Chondrocyte (in vitro differentiated cells): ENCODE measurements at regions not wholly inside any gene's neighbourhood (a gene's known extent, or its start where the extent isn't known, plus 50 kb on each side); places are given as distances from the start of the nearest gene placed in this dataset.

Experiments used
- DNase-seq: peaks from one replicate; pipeline ENCODE4 v3.0.0; 2021; ENCODE audit warnings: mixed read lengths, low spot score
- H3K27ac Mint-ChIP-seq: one replicate; pipeline ENCODE4 v1.8.0; 2021; ENCODE audit warnings: mild to moderate bottlenecking, moderate library complexity, mixed read lengths; ENCODE audit not compliant: unreplicated experiment
- H3K27me3 Mint-ChIP-seq: 2 replicates; pipeline ENCODE4 v1.8.0; 2021; ENCODE audit warnings: low read depth, mixed read lengths
- H3K36me3 Mint-ChIP-seq: 2 replicates; pipeline ENCODE4 v1.8.0; 2021; ENCODE audit warnings: low read depth, mixed read lengths
- H3K4me1 Mint-ChIP-seq: 2 replicates; pipeline ENCODE4 v1.8.0; 2021; ENCODE audit warnings: low read depth, mild to moderate bottlenecking, mixed read lengths
- H3K4me3 Mint-ChIP-seq: one replicate; pipeline ENCODE4 v1.8.0; 2021; ENCODE audit warnings: mild to moderate bottlenecking, moderate library complexity, mixed read lengths; ENCODE audit not compliant: unreplicated experiment
- H3K9me3 Mint-ChIP-seq: 2 replicates; pipeline ENCODE4 v1.8.0; 2021; ENCODE audit warnings: low read depth, mixed read lengths
- TF ChIP-seq, protein P1 (sequence below): fragments of 200-600 bp; sonication (generic); IDR thresholded peaks from 2 replicates; pipeline ENCODE4 v1.5.0; 2021; ENCODE audit warnings: antibody characterized with exemption, mild to moderate bottlenecking, moderate library complexity

GRCh38 chr2:133947057-133947456 is 306.8 kb upstream of the MGAT5 start:
- TF ChIP-seq, protein P1, sequence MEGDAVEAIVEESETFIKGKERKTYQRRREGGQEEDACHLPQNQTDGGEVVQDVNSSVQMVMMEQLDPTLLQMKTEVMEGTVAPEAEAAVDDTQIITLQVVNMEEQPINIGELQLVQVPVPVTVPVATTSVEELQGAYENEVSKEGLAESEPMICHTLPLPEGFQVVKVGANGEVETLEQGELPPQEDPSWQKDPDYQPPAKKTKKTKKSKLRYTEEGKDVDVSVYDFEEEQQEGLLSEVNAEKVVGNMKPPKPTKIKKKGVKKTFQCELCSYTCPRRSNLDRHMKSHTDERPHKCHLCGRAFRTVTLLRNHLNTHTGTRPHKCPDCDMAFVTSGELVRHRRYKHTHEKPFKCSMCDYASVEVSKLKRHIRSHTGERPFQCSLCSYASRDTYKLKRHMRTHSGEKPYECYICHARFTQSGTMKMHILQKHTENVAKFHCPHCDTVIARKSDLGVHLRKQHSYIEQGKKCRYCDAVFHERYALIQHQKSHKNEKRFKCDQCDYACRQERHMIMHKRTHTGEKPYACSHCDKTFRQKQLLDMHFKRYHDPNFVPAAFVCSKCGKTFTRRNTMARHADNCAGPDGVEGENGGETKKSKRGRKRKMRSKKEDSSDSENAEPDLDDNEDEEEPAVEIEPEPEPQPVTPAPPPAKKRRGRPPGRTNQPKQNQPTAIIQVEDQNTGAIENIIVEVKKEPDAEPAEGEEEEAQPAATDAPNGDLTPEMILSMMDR: no peak
- Mint-ChIP-seq H3K36me3 (no peaks in the 10 kb centered on the region), H3K27me3 (peaks cover 12% of the 10 kb centered on the region), H3K9me3 (no peaks in the 10 kb centered on the region), H3K4me3 (no peak overlapping the region), H3K4me1 (no peaks in the 10 kb centered on the region), H3K27ac (no peak overlapping the region)
- no peak for DNase-seq

DNA sequence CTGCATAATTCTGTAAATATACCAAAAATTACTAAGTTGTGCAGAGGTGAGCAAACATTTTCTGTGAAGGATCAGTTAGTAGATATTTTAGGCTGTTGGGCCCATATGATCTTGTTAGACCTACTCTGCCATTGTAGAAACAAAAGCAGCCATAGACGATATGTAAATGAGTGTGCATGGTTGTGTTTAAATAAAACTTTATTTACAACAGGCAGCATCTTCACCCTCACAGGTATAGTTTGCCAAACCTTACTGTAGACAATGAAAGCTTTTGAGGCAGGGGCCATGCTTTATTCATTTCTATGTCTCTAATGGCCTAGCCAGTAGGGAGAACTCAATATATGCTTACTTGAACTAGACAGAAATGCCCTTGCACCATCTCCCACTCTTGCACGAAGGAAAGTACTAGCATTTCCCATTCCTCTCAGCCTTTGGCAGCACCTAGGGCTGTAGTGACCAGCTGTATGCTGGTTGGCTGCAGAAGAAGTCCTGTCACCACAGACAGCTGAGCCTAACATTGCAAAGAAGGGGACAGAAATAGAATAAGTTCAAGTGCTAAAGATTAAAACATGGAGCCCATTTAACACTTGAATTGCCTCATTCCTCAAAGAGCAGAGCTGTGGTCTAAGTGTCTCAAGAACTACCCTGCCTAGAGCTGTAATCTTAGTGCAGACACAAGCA is 305.1 kb upstream of the MGAT5 start:
- TF ChIP-seq, protein P1: no peak
- no peak overlapping the region for H3K27ac Mint-ChIP-seq
- no peaks in the 10 kb centered on the region for H3K4me1 Mint-ChIP-seq
- DNase-seq: no peak
- no peaks in the 10 kb centered on the region for H3K36me3 Mint-ChIP-seq
- no peaks in the 10 kb centered on the region for H3K9me3 Mint-ChIP-seq
- no peak overlapping the region for H3K4me3 Mint-ChIP-seq
- peaks cover 7% of the 10 kb centered on the region for H3K27me3 Mint-ChIP-seq

GRCh38 chr2:133949595-133949994 is 304.3 kb upstream of the MGAT5 start:
- H3K4me1 Mint-ChIP-seq: no peaks in the 10 kb centered on the region
- peaks cover 7% of the 10 kb centered on the region for H3K27me3 Mint-ChIP-seq
- H3K4me3 Mint-ChIP-seq: no peak overlapping the region
- no peaks in the 10 kb centered on the region for H3K9me3 Mint-ChIP-seq
- TF ChIP-seq, protein P1: no peak
- no peak for DNase-seq
- no peaks in the 10 kb centered on the region for H3K36me3 Mint-ChIP-seq
- no peak overlapping the region for H3K27ac Mint-ChIP-seq

GRCh38 chr2:133951209-133951608 is 302.7 kb upstream of the MGAT5 start:
- Mint-ChIP-seq H3K4me1 (no peaks in the 10 kb centered on the region), H3K27ac (no peak overlapping the region), H3K4me3 (no peak overlapping the region)

DNA sequence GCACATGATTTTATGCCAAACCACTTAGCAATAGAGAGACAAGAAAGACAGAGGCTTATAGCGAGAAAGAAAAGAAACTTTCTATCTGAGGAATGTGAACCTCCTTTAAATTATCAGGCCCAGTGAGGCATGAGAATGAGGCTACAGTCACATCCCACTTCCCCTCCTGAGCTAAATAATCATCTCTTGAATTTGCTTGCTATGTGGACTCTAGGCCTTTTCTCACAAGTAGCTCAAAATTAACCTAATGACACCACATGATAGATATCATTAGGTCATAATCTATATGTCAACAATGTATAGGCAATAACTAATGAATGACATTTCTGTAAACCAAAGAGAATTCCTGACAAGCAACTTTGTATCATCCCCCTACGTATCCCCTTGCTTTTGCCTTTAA is 301.5 kb upstream of the MGAT5 start:
- Mint-ChIP-seq H3K27me3 (peaks cover 24% of the 10 kb centered on the region), H3K36me3 (no peaks in the 10 kb centered on the region), H3K4me1 (no peaks in the 10 kb centered on the region), H3K9me3 (no peaks in the 10 kb centered on the region), H3K4me3 (no peak overlapping the region), H3K27ac (no peak overlapping the region)
- no peak for DNase-seq
- TF ChIP-seq, protein P1: no peak

More at GRCh38 chr2:133951209-133951608, 302.7 kb upstream of the MGAT5 start:
- no peak for DNase-seq
- Mint-ChIP-seq H3K27me3 (peaks cover 14% of the 10 kb centered on the region), H3K36me3 (no peaks in the 10 kb centered on the region), H3K9me3 (no peaks in the 10 kb centered on the region)
- TF ChIP-seq, protein P1: no peak
